Upper lobe of right lung (tissue), 1 donor: ENCODE measurements at regions not wholly inside any gene's neighbourhood (a gene's known extent, or its start where the extent isn't known, plus 50 kb on each side); places are given as distances from the start of the nearest gene placed in this dataset.

Experiments
- ATAC-seq: fragments of 200-7000 bp; cut with Tn5 transposase; one replicate; pipeline ENCODE4 v1.9.1; 2020; ENCODE audit warnings: mild to moderate bottlenecking, moderate library complexity
- DNase-seq: peaks from one replicate; pipeline ENCODE4 v3.0.0-alpha.2; 2020
- H3K27ac ChIP-seq: fragments of 200-600 bp; one replicate; pipeline ENCODE4 v1.8.0; 2022
- H3K27me3 ChIP-seq: fragments of 200-600 bp; one replicate; pipeline ENCODE4 v1.8.0; 2022; ENCODE audit warnings: mild to moderate bottlenecking
- H3K36me3 ChIP-seq: fragments of 200-600 bp; one replicate; pipeline ENCODE4 v1.8.0; 2022
- H3K4me1 ChIP-seq: fragments of 200-600 bp; one replicate; pipeline ENCODE4 v1.8.0; 2022
- H3K4me3 ChIP-seq: fragments of 200-600 bp; one replicate; pipeline ENCODE4 v1.8.0; 2022; ENCODE audit warnings: mild to moderate bottlenecking
- H3K9me3 ChIP-seq: fragments of 200-600 bp; one replicate; pipeline ENCODE4 v1.8.0; 2022
- intact Hi-C: fragments of 100-400 bp; cut with DNase I; formaldehyde crosslinking; loops from one replicate; pipeline ENCODE4 v1.11.0; 2022
- TF ChIP-seq, protein P1 (sequence below): fragments of 200-600 bp; IDR thresholded peaks from one replicate; pipeline ENCODE4 v1.8.0; 2022; ENCODE audit warnings: antibody characterized with exemption
- donor health status: DM: no; HTN: yes; CAD: no; lungs with severe emphysema.

DNA sequence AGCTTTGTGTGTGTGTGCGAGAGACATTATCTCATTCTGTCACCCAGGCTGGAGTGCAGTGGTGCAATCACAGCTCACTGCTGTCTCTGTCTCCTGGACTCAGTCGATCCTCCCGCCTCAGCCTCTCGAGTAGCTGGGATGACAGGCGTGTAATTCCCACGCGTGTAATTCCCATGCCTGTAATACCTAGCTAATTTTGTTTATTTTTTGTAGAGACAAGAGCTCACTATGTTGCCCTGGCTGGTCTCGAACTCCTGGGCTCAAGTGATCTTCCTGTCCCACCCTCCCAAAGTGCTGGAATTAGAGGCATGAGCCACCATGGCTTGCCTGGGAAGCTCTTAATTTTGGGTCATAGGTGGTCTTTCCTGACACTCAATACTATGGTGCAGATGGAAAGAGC is 205.3 kb upstream of the TNRC6C start:
- intact Hi-C loops = no loop called here
- no peak for ATAC-seq
- Histone ChIP-seq H3K4me3 (no peak overlapping the region), H3K36me3 (no peaks in the 10 kb centered on the region), H3K4me1 (no peaks in the 10 kb centered on the region), H3K9me3 (no peaks in the 10 kb centered on the region), H3K27ac (no peak overlapping the region), H3K27me3 (no peaks in the 10 kb centered on the region)
- peak; percentile 17 for DNase-seq
- TF ChIP-seq, protein P1, sequence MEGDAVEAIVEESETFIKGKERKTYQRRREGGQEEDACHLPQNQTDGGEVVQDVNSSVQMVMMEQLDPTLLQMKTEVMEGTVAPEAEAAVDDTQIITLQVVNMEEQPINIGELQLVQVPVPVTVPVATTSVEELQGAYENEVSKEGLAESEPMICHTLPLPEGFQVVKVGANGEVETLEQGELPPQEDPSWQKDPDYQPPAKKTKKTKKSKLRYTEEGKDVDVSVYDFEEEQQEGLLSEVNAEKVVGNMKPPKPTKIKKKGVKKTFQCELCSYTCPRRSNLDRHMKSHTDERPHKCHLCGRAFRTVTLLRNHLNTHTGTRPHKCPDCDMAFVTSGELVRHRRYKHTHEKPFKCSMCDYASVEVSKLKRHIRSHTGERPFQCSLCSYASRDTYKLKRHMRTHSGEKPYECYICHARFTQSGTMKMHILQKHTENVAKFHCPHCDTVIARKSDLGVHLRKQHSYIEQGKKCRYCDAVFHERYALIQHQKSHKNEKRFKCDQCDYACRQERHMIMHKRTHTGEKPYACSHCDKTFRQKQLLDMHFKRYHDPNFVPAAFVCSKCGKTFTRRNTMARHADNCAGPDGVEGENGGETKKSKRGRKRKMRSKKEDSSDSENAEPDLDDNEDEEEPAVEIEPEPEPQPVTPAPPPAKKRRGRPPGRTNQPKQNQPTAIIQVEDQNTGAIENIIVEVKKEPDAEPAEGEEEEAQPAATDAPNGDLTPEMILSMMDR = no peak

DNA sequence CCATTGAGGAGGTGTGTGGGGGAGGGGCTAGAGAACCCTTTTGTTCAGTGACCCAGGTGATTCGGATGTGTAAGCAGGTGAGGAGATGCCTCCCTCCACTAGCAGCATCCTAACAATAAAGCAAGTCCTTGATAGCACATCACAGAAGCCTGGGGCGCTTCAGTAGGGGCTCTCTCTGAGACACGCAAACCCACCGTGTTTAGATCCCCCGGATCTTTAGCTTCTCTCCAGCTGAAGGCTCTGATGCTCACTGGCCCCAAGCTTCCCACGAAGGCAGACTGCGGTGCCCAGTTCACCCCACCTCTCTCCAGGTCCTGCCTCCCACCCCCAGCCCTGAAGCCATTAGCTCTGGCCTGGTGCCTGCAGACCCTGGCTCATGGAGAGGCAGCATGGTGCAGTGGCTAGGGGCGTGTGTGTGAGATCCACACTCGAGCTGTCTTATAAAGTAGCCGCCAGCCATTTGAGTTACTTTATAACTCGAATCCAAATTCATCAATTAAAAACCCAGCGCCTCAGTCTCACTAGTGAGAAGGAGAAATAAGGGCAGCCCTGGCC is 204.7 kb upstream of the TNRC6C start:
- intact Hi-C loops = no loop called here
- DNase-seq (peak; percentile 54), ATAC-seq (no peak)

DNA sequence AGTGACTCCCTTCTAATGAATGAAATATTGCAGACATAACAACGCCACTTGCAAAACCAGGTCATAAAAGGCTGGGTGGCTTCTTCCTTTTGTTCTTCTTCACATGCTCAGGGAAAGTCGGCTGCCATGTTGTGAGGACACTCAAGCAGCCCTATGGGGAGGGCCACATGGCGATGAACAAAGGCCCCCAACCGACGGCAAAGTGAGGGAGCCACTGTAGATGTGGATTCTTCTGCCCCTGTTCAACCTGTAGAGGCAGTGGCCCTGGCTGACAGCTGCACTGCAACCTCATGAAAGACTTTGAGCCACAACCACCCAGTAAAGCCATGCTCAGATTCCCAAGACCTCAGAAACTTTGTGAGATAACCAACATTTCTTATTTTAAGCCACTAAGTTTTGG is 203.5 kb upstream of the TNRC6C start:
- no peaks in the 10 kb centered on the region for H3K36me3 ChIP-seq
- no peak overlapping the region for H3K4me3 ChIP-seq
- ATAC-seq (no peak), DNase-seq (peak; percentile 21)
- H3K27ac ChIP-seq = no peak overlapping the region
- no peaks in the 10 kb centered on the region for H3K4me1 ChIP-seq
- intact Hi-C loops = no loop called here
- no peaks in the 10 kb centered on the region for H3K27me3 ChIP-seq
- TF ChIP-seq, protein P1 = no peak
- H3K9me3 ChIP-seq = no peaks in the 10 kb centered on the region

More for the DNA sequence above, 204.7 kb upstream of the TNRC6C start:
- H3K4me3 ChIP-seq = no peak overlapping the region
- TF ChIP-seq, protein P1 = no peak
- H3K4me1 ChIP-seq = no peaks in the 10 kb centered on the region
- no peak overlapping the region for H3K27ac ChIP-seq
- H3K27me3 ChIP-seq = no peaks in the 10 kb centered on the region
- H3K9me3 ChIP-seq = no peaks in the 10 kb centered on the region
- H3K36me3 ChIP-seq = no peaks in the 10 kb centered on the region

DNA sequence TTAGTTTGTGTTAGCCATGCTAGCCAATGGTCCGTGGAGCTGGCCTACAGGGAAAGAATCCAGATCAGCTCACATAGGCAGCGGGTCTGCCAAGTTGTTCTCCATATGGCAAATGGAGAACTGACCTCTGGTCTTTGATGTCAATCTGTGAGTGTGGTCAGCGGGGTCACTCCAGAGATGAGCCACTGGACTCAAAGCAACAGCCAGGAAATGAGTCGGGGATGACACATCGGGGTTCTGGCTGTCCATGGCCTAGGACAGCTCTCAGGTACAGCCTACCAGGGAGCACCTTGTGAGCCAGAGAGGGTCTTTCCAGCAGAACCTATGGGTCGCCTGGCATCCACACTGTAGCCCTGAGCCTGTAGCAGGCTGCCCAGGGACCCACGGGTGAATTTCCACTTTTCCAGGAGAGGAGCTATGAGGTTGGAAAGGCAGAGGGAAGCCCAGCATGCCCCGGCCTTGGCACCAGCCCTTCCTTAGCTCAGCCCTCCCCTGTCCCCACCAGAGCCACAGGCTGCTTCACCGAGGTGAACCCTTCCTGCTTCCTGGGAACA is 203.0 kb upstream of the TNRC6C start:
- ATAC-seq (no peak), DNase-seq (peak; percentile 19)
- Histone ChIP-seq H3K36me3 (no peaks in the 10 kb centered on the region), H3K9me3 (no peaks in the 10 kb centered on the region), H3K4me3 (no peak overlapping the region), H3K4me1 (no peaks in the 10 kb centered on the region), H3K27ac (no peak overlapping the region), H3K27me3 (no peaks in the 10 kb centered on the region)
- intact Hi-C loops = no loop called here
- TF ChIP-seq, protein P1 = no peak

DNA sequence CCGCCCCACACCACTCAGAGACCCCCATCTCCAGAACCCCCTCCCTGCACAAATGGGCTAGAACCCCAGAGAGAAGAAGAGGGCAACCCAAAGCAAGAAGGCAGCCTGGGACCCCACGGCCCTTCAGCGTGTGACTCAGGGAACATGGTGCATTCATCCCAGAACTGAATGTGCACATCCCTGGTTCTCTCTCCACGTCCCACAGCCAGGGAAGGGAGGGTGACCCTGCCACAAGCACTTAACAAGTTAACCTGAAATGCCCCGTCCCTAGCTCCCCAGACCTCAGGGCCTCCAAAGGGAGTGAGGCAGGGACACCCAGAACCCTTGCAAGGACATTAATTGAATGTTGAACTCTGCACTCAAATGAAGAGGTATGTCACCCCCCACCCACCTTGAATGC is 202.5 kb upstream of the TNRC6C start:
- H3K4me3 ChIP-seq = no peak overlapping the region
- no peaks in the 10 kb centered on the region for H3K4me1 ChIP-seq
- H3K27ac ChIP-seq = no peak overlapping the region
- DNase-seq = peak; percentile 20
- TF ChIP-seq, protein P1 = no peak
- no peaks in the 10 kb centered on the region for H3K9me3 ChIP-seq
- intact Hi-C loops = no loop called here
- H3K36me3 ChIP-seq = no peaks in the 10 kb centered on the region
- H3K27me3 ChIP-seq = no peaks in the 10 kb centered on the region
- ATAC-seq = no peak
